ENCODE measurements at regions not wholly inside any gene's neighbourhood (a gene's known extent, or its start where the extent isn't known, plus 50 kb on each side); places are given as distances from the start of the nearest gene placed in this dataset.

- TF ChIP-seq, protein P1, sequence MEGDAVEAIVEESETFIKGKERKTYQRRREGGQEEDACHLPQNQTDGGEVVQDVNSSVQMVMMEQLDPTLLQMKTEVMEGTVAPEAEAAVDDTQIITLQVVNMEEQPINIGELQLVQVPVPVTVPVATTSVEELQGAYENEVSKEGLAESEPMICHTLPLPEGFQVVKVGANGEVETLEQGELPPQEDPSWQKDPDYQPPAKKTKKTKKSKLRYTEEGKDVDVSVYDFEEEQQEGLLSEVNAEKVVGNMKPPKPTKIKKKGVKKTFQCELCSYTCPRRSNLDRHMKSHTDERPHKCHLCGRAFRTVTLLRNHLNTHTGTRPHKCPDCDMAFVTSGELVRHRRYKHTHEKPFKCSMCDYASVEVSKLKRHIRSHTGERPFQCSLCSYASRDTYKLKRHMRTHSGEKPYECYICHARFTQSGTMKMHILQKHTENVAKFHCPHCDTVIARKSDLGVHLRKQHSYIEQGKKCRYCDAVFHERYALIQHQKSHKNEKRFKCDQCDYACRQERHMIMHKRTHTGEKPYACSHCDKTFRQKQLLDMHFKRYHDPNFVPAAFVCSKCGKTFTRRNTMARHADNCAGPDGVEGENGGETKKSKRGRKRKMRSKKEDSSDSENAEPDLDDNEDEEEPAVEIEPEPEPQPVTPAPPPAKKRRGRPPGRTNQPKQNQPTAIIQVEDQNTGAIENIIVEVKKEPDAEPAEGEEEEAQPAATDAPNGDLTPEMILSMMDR (conservative IDR thresholded peaks at IDR 0.05; ENCODE audit: low read depth, low read length) = no peak
- DNase-seq (ENCODE audit: low read depth) = no peak
- H3K4me3 ChIP-seq (ENCODE audit: low read depth, low read length) = no peak overlapping the region
Measured at GRCh38 chr2:77939370-77939769, 417.2 kb upstream of the LRRTM4 start.

DNA sequence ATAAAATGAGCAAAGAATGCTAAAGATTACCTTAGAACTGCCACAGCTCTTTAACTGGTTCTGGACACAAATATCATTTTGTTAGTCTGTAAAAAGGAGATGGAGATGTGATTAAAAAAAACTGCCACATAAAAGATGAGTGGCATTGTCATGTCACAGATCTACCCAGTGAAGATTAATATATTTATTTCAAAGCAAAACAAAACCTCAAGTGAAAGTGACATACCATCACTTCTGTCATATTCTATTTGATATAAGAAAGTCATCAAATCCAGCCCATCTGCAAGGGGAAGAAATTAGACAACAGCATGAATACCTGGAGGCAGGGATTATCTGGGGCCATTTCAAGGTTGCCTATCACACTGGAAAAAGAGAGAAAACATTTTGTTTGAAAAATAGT lies 417.6 kb upstream of the LRRTM4 start:
- no peak overlapping the region for H3K4me3 ChIP-seq (ENCODE audit: low read depth, low read length)
- no peak for DNase-seq (ENCODE audit: low read depth)
- TF ChIP-seq, protein P1 (conservative IDR thresholded peaks at IDR 0.05; ENCODE audit: low read depth, low read length) = no peak

DNA sequence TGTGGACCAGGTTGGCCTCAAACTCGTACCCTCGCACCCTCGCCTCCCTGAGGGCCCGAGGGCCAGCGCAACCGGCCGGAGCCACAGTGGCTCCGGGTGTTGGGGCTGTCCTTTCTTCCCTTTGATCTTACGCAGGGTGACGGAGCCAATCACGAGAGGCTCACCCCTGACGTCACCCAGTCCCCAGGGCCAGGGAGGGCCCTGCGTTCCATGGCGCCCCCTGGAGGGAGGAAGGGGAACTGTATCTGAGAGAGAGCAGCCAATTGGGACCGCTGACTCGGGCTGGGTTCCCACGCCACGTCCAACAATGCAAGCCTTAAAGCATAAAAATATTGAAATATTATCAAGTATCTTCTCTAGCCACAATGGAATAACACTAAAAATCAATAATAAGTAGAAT lies 432.8 kb upstream of the LRRTM4 start:
- no peak overlapping the region for H3K4me3 ChIP-seq (ENCODE audit: low read depth, low read length)
- TF ChIP-seq, protein P1 (conservative IDR thresholded peaks at IDR 0.05; ENCODE audit: low read depth, low read length) = peak; percentile 44
- no peak for DNase-seq (ENCODE audit: low read depth)

GRCh38 chr2:77962943-77963342 lies 440.8 kb upstream of the LRRTM4 start:
- TF ChIP-seq, protein P1 (conservative IDR thresholded peaks at IDR 0.05; ENCODE audit: low read depth, low read length) = no peak
- no peak overlapping the region for H3K4me3 ChIP-seq (ENCODE audit: low read depth, low read length)
- DNase-seq (ENCODE audit: low read depth) = no peak

GRCh38 chr2:77977471-77978063 lies 455.4 kb upstream of the LRRTM4 start:
- peak; percentile 6 for DNase-seq (ENCODE audit: low read depth)
- no peak overlapping the region for H3K4me3 ChIP-seq (ENCODE audit: low read depth, low read length)
- TF ChIP-seq, protein P1 (conservative IDR thresholded peaks at IDR 0.05; ENCODE audit: low read depth, low read length) = peak; percentile 67

GRCh38 chr2:77995161-77995560 lies 473.0 kb upstream of the LRRTM4 start:
- TF ChIP-seq, protein P1 (conservative IDR thresholded peaks at IDR 0.05; ENCODE audit: low read depth, low read length) = no peak
- DNase-seq (ENCODE audit: low read depth) = no peak
- no peak overlapping the region for H3K4me3 ChIP-seq (ENCODE audit: low read depth, low read length)

DNA sequence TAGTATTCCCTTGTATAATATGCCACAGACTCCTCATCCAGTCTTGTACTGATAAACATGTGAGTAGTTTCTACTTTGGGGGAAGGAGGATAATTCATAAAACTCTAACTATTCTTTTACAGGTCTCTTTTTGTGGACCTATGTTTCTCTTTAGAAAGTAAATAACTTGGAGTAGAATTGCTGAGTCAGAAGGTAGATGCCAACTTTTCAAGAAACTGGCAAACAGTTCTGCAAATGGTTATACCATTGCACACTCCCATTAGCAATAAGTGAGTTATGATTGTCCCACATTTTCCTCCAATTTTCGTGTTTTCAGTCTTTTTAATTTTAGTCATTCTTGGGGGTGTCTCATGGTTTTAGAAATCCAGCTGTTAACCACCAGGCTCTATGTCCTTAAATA lies 477.2 kb upstream of the LRRTM4 start:
- no peak overlapping the region for H3K4me3 ChIP-seq (ENCODE audit: low read depth, low read length)
- DNase-seq (ENCODE audit: low read depth) = no peak
- TF ChIP-seq, protein P1 (conservative IDR thresholded peaks at IDR 0.05; ENCODE audit: low read depth, low read length) = no peak
